ENCODE measurements at regions not wholly inside any gene's neighbourhood (a gene's known extent, or its start where the extent isn't known, plus 50 kb on each side); places are given as distances from the start of the nearest gene placed in this dataset.

GRCh38 chr10:109239371-109239770 lies 683.9 kb downstream of the XPNPEP1 start:
- TF ChIP-seq NFIC (IDR thresholded peaks at IDR 0.05) (no peak), CREB1 (IDR thresholded peaks at IDR 0.05; ENCODE audit: low read depth) (no peak), ZBTB7A (IDR thresholded peaks at IDR 0.05; ENCODE audit: low read depth) (no peak), EP300 (IDR thresholded peaks at IDR 0.05; ENCODE audit: borderline replicate concordance) (no peak), EGR1 (IDR thresholded peaks at IDR 0.05) (no peak)
- TF ChIP-seq, protein P1, sequence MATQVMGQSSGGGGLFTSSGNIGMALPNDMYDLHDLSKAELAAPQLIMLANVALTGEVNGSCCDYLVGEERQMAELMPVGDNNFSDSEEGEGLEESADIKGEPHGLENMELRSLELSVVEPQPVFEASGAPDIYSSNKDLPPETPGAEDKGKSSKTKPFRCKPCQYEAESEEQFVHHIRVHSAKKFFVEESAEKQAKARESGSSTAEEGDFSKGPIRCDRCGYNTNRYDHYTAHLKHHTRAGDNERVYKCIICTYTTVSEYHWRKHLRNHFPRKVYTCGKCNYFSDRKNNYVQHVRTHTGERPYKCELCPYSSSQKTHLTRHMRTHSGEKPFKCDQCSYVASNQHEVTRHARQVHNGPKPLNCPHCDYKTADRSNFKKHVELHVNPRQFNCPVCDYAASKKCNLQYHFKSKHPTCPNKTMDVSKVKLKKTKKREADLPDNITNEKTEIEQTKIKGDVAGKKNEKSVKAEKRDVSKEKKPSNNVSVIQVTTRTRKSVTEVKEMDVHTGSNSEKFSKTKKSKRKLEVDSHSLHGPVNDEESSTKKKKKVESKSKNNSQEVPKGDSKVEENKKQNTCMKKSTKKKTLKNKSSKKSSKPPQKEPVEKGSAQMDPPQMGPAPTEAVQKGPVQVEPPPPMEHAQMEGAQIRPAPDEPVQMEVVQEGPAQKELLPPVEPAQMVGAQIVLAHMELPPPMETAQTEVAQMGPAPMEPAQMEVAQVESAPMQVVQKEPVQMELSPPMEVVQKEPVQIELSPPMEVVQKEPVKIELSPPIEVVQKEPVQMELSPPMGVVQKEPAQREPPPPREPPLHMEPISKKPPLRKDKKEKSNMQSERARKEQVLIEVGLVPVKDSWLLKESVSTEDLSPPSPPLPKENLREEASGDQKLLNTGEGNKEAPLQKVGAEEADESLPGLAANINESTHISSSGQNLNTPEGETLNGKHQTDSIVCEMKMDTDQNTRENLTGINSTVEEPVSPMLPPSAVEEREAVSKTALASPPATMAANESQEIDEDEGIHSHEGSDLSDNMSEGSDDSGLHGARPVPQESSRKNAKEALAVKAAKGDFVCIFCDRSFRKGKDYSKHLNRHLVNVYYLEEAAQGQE (IDR thresholded peaks at IDR 0.05; ENCODE audit: low read depth): no peak

- no peak for TF ChIP-seq EGR1 (IDR thresholded peaks at IDR 0.05)
- TF ChIP-seq, protein P2, sequence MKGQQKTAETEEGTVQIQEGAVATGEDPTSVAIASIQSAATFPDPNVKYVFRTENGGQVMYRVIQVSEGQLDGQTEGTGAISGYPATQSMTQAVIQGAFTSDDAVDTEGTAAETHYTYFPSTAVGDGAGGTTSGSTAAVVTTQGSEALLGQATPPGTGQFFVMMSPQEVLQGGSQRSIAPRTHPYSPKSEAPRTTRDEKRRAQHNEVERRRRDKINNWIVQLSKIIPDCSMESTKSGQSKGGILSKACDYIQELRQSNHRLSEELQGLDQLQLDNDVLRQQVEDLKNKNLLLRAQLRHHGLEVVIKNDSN (IDR thresholded peaks at IDR 0.05): no peak
- no peak for TF ChIP-seq RAD21 (IDR thresholded peaks at IDR 0.05; ENCODE audit: low read depth)
- no peak for TF ChIP-seq YY1 (IDR thresholded peaks at IDR 0.05; ENCODE audit: low read depth)
- no peak for TF ChIP-seq EP300 (IDR thresholded peaks at IDR 0.05; ENCODE audit: borderline replicate concordance)
- no peak for TF ChIP-seq ZBTB7A (IDR thresholded peaks at IDR 0.05; ENCODE audit: low read depth)
- no peak for TF ChIP-seq CEBPB (IDR thresholded peaks at IDR 0.05)
- no peak for TF ChIP-seq TEAD4 (IDR thresholded peaks at IDR 0.05)
- TF ChIP-seq NFIC (IDR thresholded peaks at IDR 0.05): no peak
- TF ChIP-seq, protein P1 (IDR thresholded peaks at IDR 0.05; ENCODE audit: low read depth): no peak
- no peak for TF ChIP-seq TAF1 (IDR thresholded peaks at IDR 0.05; ENCODE audit: low read depth)
- no peak for TF ChIP-seq TCF12 (IDR thresholded peaks at IDR 0.05; ENCODE audit: low read depth)
Observed at GRCh38 chr10:109237682-109238081, 685.6 kb downstream of the XPNPEP1 start.

DNA sequence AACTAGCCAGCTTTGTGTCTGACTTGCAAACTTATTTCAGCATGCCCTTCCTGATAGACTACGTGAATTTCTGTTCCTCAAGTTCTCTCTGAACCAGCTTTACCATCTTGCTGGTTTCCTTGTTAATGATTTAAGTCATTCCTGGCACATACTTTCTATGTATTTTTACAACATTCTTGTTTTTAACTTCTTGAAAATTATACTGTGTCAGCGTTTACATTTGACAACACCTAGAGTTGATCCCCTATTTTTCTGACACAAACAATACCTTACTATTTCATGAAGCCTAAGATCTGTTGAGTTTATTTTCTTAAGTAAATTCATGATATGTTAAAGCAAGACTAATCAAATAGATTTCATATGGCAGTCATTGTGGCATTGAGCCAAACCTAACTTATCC lies 686.3 kb downstream of the XPNPEP1 start:
- TF ChIP-seq TCF12 (IDR thresholded peaks at IDR 0.05; ENCODE audit: low read depth) (no peak), TAF1 (IDR thresholded peaks at IDR 0.05; ENCODE audit: low read depth) (no peak), RAD21 (IDR thresholded peaks at IDR 0.05; ENCODE audit: low read depth) (no peak), CEBPB (IDR thresholded peaks at IDR 0.05) (no peak), ZBTB7A (IDR thresholded peaks at IDR 0.05; ENCODE audit: low read depth) (no peak)

GRCh38 chr10:109219935-109220605 lies 703.2 kb downstream of the XPNPEP1 start:
- TF ChIP-seq CEBPB (IDR thresholded peaks at IDR 0.05) (no peak), ZBTB7A (IDR thresholded peaks at IDR 0.05; ENCODE audit: low read depth) (no peak), YY1 (IDR thresholded peaks at IDR 0.05; ENCODE audit: low read depth) (no peak), NFIC (IDR thresholded peaks at IDR 0.05) (no peak), MAX (IDR thresholded peaks at IDR 0.05) (no peak), CREB1 (IDR thresholded peaks at IDR 0.05; ENCODE audit: low read depth) (no peak), TCF12 (IDR thresholded peaks at IDR 0.05; ENCODE audit: low read depth) (no peak), FOXM1 (IDR thresholded peaks at IDR 0.05; ENCODE audit: borderline replicate concordance, low read depth) (no peak), TAF1 (IDR thresholded peaks at IDR 0.05; ENCODE audit: low read depth) (no peak), TEAD4 (IDR thresholded peaks at IDR 0.05) (no peak), EP300 (IDR thresholded peaks at IDR 0.05; ENCODE audit: borderline replicate concordance) (no peak)
- TF ChIP-seq, protein P1 (IDR thresholded peaks at IDR 0.05; ENCODE audit: low read depth): no peak
- TF ChIP-seq, protein P2 (IDR thresholded peaks at IDR 0.05): no peak

GRCh38 chr10:109218207-109218606 lies 705.1 kb downstream of the XPNPEP1 start:
- TF ChIP-seq NFIC (IDR thresholded peaks at IDR 0.05) (no peak), FOXM1 (IDR thresholded peaks at IDR 0.05; ENCODE audit: borderline replicate concordance, low read depth) (no peak), EP300 (IDR thresholded peaks at IDR 0.05; ENCODE audit: borderline replicate concordance) (no peak), CEBPB (IDR thresholded peaks at IDR 0.05) (no peak), RAD21 (IDR thresholded peaks at IDR 0.05; ENCODE audit: low read depth) (no peak), CREB1 (IDR thresholded peaks at IDR 0.05; ENCODE audit: low read depth) (no peak), EGR1 (IDR thresholded peaks at IDR 0.05) (no peak), MAX (IDR thresholded peaks at IDR 0.05) (no peak), TAF1 (IDR thresholded peaks at IDR 0.05; ENCODE audit: low read depth) (no peak)

Measured in Ishikawa (cell line).